ENCODE measurements at regions not wholly inside any gene's neighbourhood (a gene's known extent, or its start where the extent isn't known, plus 50 kb on each side); places are given as distances from the start of the nearest gene placed in this dataset.

- no peak for TF ChIP-seq CTCF (optimal IDR thresholded peaks at IDR 0.05 in 1 of 3, IDR thresholded peaks at IDR 0.05 in 1 of 3, conservative IDR thresholded peaks at IDR 0.05 in 1 of 3; ENCODE audit: extremely low read depth in 1 of 3, insufficient read depth in 2 of 3, low read length in 3 of 3)
- no peak for TF ChIP-seq EZH2 (IDR thresholded peaks at IDR 0.05; ENCODE audit: low read length)
Measured at GRCh38 chr12:66931091-66931490, 252.2 kb upstream of the GRIP1 start.

Data from keratinocyte (primary cell).